ENCODE measurements at regions not wholly inside any gene's neighbourhood (a gene's known extent, or its start where the extent isn't known, plus 50 kb on each side); places are given as distances from the start of the nearest gene placed in this dataset.
"Not testable (repeated sequence)": the region's sequence is repeated elsewhere in the genome, so short reads cannot be mapped to it uniquely, and the experiment has no call there.

DNA sequence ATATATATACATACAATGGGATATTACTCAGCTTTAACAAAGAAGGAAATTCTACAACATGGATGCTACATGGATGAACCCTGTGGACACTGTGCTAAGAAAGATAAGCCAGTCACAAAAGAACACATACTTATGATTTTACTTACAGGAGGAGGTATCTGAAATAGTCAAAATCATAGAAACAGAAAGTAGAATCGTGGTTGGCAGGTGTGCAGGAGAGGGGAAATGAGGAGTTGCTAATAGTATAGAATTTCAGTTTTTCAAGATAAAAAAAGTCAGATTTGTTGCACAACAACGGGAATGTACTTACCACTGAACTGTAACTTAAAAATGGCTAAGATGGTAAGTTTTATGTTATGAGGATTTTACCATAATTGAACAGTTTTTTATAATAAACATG is 706.3 kb downstream of the TFAP2A start:
- DNase-seq (ENCODE audit: low read depth in 2 of 2), result no peak

DNA sequence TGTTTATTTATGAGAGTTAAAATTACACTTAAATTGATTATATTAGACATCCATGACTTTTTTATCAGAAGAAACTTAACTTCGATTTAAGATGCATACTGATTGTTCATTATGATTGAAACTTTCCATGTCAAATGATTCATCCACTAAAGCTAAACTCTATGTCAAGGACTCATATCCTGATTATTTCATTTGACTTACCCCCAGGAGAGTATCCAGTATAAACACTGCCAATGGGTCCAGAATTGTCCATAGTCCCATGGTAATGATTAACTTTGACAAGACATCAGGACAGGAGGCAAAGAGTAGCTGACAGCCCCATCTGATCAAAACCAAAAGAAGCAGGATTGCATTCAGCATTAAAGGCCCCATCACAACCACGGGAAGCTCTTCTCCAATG is 709.9 kb downstream of the TFAP2A start:
- no peak for DNase-seq (ENCODE audit: low read depth in 2 of 2)

DNA sequence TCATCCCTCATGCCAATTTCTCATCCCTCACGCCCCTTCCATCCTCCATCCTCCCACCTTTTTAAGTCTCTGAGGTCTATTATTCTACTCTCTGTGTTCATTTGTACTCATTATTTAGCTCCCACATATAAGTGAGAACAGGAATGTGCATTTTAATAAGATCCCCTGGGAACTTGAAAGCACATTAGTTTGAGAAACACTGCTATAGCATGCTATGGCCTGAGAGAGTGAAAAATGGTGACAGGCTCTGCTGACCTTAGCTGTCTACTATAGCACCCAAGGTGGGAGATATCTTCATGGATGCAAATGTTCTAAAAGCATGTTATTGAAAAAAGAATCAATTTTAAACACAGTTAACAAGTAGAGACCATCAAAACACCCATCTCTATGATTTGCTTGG is 712.0 kb downstream of the TFAP2A start:
- no peak for DNase-seq (ENCODE audit: low read depth in 2 of 2)

DNA sequence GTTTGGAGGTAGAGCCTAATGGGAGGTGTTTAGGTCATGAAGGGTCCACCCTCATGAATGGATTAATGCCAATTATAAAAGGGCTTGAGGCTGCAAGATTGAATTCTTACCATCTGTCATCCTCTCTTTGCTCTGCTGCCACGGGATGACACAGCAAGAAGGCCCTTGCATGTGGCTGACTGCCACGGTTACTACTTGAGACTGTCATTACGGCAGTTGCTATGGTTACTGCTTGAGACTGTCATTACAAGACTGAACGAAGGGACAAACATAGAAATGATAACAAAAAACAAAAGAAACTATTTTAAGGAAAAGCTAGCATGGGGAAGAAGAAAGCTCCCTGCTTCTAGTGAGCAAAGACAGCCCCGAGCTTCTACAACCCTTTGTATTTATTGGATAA is 715.0 kb downstream of the TFAP2A start:
- no peak for DNase-seq (ENCODE audit: low read depth in 2 of 2)

DNA sequence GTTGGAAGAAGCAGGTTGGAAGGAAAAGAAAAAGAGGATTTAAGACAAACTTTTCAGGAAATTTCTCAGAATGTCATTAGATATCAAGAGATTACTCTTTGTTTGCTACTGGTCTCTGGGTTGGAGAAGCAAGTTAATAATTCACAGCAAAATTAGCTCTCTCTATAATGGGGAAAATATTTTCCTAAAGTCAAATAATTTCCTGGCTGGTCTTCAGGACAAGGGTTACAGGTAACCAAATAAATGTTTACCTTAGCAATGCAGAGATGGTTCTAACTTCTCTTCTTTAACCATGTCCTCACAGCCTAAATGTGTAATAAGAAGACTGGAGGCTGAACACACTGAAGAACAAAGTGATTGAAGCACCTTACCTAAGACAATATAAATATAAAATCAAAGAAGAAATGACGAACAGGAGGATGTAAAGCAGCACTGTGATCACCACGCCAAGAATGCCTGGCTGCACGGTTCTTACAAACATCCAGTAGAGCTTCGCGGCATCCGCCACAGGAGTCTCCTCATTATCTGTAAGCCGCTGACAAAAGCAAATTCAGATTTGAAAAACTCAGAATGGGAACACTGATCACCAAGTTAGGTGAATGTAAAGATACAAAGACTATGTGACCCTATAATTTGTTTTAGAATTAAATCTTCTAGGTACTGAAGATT is 717.5 kb downstream of the TFAP2A start:
- no peak for DNase-seq (ENCODE audit: low read depth in 2 of 2)

DNA sequence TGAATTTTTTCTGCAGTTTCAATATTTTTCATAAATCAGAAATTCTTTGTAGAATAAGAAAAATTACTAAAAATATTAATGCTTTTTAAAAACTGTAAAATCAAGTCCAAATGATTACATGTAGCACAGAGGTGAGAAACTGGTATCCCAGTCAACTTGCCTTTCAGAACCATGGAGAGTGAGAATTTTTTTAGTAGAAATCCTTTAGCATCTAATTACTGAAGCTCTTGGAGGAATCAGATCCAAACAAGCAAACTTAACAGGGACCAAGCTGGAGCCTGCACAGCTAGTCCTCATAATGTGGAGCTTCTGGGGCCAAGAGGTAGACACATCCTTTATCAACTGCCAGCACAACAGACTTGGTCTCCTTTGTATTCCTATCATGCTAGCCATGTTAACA is 724.5 kb downstream of the TFAP2A start:
- no peak for DNase-seq (ENCODE audit: low read depth in 2 of 2)

DNA sequence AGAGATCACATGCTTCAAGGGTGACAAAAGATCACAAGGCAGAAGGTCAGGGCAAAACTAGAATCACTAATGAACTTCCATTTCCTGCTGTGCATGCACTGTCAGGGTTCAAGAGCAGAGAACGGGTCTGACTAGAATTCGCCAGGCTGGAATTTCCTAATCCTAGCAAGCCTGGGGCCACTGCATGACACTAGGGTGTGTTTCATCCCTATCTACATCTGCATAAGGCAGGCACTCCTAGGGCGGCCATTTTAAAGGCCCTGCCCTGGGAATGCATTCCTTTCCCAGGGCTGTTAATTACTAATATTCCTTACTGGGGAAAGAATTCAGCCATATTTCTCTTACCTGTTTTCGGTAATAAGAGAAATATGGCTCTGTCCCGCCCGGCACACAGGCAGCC is 734.1 kb downstream of the TFAP2A start:
- DNase-seq (ENCODE audit: low read depth in 2 of 2), result not testable (repeated sequence)

DNA sequence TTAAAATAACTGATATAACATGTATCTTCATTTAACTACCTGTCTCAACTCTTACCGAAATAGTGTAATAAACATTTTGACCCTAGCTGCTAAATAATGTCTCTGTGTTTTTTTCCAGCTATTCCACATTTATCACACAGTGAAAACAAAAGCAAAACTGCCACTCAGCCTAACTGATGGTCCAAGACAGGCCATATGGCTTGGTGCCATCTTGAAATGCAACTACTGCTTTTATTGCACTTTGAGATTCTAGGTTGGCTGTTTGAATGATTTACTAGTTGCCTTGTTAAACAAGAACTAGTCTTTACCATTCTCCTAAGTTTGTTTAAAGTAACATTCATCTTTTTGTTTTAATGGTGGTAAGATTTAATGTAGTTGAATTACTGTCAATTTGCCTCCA is 739.8 kb downstream of the TFAP2A start:
- DNase-seq (ENCODE audit: low read depth in 2 of 2), result no peak

DNA sequence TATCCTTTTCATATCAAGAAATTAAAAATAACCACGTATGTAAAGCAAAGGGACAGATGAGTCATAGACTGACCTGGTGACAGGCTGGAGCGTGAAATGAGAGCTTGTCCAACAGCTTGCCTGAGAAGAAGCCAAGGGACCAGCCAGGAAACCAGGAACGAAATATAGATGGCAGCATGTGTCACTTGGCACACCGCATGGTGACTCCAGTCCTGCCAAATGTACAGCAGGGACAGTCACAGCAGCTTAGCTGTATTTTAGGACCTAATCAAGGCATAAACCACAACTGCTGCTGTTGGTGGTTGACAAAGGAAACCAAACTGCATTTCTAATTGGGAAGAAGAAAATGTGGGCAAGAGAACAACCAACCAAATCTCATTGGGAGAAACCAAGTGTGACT is 755.0 kb downstream of the TFAP2A start:
- no peak for DNase-seq (ENCODE audit: low read depth in 2 of 2)

DNA sequence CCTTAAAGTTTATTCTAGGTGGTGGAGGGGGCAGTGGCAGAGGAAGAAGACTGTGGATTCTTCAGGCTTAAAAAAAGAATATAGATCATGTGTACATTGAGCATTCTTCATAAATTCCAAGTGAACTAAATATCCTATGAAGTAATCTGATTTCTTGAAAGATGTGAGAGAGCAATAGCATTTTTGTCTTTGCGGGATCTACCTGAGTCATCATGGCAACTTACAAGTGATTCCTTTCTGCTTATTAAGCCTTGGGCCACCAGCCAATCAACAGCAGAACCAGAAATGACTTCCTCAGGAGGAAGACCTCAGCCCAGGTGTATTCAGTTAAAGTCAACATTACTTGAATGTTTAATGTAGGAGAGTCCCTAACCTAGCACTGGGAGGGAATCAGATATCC is 756.9 kb downstream of the TFAP2A start:
- DNase-seq (ENCODE audit: low read depth in 2 of 2), result no peak

DNA sequence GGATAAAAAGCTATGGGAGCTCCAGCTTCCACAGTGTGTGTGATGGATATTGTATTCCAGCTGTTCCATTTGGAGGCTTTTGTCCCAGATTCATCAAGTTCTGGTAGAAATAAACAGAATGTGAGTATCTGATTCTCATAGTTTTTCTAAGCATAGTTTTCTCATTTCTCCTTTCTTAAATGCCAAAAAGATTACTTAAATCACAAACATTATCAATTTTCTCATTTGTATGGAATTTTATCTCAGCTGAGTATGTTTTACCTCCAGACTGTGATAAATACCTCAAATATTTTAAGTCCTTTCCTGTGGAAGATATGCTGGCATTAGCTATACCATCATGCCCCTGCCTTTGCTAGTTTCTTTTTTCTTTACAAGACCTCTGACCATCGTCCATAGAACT is 767.3 kb downstream of the TFAP2A start:
- no peak for DNase-seq (ENCODE audit: low read depth in 2 of 2)

DNA sequence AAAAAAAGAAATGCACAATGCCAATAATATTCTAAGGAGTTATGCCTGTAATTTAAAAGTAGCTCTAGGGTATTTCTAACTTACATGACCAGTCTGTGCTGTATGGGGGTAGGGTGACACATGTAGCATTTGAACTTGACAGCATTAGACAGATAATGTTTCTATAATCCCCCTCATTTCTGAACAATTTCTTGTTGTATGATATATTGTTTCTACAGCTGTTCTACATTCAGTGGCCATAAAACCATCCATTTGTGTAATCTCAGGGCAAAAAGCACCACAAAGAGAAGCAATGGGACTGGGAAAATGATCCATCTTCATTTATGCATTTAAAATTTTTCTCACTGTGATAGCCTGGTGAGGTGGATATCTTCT is 767.8 kb downstream of the TFAP2A start:
- DNase-seq (ENCODE audit: low read depth in 2 of 2), result no peak

DNA sequence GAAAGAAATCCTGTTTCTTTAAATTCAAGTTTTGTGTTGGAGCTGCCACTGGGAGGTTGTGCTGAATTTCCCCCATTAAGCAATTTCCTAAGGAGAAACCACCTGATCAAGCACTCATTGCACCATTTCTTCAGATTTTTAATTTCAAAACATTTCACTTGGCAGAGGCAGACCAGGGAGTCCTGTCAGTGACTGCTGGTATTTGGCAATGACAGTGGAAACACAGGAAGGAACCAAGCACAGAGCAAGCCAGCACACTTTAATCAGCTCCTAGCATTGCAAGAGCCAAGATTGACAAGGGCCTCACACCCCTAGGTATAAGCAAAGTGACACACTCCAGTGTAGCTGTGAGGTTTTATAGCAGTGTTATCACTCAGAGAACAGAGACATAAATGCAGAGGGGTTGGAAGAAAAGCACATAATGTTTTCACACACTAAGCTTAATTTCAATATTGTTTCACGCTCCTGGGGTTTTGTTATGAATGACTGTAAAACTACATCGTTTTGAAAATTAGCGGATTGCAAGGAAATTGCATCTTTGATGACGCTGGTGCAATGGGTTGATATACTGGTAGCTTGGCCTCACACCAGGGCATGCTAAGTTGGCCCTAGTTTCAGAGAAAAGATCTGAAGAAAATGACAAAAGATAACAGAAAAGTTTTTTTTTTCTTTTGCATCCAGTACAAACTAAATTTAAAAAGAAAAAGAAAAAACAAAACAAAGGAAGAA is 768.4 kb downstream of the TFAP2A start:
- no peak for DNase-seq (ENCODE audit: low read depth in 2 of 2)

DNA sequence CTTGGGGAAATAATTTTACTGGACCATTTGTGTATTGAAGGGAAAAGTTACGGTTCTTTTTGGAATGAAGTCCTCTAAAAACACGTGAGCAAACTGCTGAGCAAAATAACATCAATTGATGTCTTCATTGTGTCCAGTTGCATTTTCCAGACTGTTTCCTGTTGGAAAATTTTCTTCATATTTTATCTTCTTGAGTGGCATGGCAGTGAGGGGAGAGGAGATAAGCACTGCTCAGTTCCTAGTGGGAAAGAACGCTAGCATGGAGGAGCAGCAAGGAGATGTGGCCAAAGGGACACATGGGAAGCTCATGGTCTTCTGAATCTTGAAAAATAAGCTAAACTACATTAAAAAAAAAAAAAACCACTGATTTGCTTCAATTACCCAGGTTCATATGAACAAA is 776.0 kb downstream of the TFAP2A start:
- no peak for DNase-seq (ENCODE audit: low read depth in 2 of 2)

DNA sequence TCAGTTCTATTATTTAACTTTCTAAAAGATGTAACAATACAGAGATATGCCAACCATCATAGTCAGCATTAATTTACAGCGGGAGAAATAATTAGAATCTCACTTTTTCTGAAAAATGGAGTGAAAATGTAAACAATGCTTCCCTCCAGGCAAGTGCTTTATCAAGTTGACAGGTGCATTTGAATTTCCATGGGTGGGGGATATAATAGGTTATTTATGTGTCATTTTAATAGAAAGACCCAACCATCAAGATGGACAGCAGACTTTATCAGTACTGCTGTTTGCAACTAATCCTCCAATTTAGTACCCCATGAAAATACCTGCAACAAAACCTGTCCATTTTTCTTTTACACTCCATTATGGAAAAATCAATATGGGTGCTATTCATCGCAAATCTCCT is 780.1 kb downstream of the TFAP2A start:
- no peak for DNase-seq (ENCODE audit: low read depth in 2 of 2)

DNA sequence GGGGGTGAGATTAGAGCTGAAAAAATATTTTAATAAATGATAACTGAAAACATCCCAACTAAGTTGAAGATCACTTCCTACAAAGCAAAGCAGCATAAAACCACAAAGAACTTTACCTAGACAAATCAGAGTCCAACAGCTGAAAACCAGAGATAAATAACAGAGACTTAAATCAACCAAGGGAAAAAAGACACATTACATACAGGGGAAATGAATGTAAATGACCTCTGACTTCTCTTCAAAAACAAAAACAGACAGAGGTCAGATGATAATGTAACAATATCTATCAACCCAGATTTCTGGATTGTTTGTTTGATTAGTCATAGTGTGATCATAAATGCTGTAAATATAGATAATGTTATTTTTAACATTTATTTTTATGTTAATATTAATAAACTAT is 782.8 kb downstream of the TFAP2A start:
- DNase-seq (ENCODE audit: low read depth in 2 of 2), result no peak

DNA sequence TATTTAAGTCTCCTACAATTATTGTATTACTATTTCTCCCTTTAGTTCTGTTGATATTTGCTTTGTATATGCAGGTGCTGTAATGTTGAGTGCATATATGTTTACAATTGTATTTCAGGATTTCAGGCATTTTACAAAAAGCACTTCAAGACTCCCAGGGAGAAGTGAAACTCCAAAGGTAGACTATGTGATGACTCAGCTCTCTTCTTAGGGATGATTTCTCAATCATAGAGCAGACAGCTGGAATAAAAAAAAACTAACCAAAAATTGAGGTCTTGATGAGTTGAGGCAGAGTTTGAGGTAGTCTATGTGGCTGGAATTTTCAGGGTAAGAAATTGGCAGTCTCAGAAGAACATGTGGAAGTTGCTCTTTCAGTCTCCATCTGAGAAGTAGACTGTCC is 786.1 kb downstream of the TFAP2A start:
- no peak for DNase-seq (ENCODE audit: low read depth in 2 of 2)

DNA sequence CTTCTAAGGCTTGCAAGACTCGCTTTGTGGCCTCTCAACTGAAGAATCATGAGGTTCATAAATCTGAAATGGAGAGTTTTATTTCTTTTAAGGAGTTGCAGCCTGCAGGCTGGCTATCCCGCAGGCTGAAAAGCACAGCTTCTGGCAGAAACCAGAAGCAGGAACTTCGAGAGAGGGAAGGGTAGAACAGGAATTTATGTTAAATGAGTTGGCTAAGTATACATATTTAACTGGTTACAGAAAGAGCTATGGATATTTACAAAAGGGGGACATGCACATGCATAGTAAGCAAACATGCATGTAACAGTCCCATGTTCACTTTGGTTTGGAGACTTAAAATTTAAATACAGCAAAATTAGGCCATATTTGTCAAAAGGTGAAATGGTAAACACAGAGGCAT is 787.0 kb downstream of the TFAP2A start:
- no peak for DNase-seq (ENCODE audit: low read depth in 2 of 2)

DNA sequence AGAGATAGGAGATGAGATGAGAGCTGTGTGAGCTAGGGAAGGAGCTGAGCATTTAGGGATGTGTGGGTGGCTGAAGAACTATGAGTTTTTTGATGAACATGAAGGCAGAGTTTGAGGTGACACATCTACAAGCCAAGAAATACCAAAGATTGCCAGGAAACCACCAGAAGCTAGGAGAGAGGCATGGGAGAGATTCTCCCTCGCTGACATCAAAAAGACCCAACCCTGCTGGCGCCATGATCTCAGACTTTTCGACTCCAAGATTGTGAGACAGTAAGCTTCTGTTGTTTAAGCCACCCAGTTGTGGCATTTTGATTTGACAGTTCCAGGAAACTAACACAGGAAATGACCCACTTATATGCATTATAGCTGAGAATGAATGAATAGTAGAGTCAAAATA is 790.9 kb downstream of the TFAP2A start:
- no peak for DNase-seq (ENCODE audit: low read depth in 2 of 2)

DNA sequence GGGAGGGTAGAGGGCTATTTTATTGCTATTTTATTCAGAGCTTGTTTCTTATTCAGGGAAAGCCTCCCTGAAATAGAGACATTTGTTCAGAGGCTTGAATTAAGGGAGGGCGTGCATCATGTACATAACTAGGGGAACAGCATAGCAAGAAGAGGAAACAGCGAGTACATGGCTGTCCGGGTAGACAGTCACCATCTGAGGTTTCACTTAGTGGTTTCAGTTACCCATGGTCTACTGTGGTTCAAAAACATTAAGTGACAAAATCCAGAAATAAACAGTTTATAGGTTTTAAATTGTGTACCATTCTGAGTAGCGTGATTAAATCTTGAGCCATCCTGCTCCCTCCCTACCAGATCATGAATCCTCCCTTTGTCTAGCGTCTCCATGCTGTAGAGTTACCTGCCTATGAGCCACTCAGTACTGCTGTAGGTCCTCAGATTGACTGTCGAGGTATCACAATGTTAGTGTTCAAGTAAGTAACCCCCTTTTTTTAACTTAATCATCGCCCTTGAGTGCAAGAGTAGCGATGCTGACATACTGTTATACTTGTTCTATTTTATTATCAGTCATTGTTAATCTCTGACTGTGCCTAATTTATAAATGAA is 791.5 kb downstream of the TFAP2A start:
- no peak for DNase-seq (ENCODE audit: low read depth in 2 of 2)

DNA sequence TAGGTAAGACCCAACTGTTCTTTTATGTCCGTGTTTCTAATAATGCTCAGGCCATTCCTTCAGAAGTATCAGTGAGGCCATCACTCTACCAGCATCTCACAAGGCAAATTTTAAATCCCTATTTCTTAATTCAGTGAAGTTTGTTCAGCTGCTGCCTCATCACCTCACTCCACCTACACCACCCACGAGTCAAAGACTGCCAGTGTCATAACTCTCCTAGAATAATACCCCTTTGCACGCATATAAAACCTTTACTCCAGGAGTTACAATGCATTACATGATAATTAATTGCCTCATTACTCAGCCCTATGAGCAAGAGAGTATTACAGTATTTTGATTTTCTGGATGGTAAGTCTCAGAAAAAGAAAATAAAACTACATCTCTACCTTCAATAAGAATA is 793.6 kb downstream of the TFAP2A start:
- no peak for DNase-seq (ENCODE audit: low read depth in 2 of 2)

DNA sequence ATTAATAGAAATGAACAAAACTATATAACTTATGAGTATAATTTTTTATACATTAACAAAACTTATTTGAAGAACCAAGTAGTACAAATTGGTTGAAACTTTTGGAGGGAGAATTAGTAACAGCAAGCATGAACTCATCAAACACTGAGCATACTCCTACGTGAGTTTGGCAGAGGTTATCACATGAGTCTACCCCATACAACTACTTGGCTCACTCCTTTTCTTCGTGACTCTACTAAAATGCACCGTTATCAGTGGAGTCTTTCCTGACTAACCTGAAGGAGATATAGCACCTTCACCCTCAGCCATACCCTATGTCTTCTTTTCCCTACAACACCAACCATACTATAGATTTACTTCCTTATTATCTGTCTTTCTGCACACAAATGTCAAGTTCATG is 794.2 kb downstream of the TFAP2A start:
- no peak for DNase-seq (ENCODE audit: low read depth in 2 of 2)

DNA sequence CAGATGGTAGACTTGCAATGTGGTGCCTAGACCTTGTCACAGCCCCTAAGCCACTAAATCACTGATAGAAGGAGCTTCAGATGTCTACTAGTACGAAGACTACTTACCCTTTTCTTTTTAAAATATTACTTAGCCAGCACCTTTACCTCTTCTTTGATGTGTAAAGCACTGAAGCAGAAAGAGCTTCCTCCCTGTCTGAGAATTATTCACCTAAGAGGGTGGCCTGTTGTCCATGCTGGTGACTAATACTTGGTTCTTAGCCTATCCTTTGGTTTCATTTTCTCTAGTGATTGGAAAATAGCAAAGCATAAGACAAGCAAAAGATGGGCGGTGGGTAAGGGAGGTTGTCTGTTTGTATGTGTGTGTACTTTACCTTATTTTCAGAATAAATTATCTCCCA is 794.6 kb downstream of the TFAP2A start:
- no peak for DNase-seq (ENCODE audit: low read depth in 2 of 2)

DNA sequence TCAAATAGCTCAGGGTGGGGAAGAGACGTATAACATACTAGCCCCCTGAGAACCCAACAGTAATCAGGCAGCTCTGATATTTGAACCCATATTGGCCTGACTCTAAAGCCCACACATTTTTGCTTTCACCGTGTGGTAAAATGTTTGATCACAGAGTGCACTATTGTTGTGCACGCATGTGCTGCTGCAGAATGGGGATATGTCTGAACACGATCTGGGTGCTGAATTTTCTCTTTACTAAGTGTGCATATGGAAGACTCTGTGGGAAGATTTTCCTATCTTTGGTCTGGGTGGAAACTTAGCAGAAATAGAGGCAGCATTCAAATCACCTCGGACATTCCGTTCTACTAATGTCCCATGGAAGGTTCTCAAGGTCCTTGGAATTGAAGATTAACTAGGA is 800.1 kb downstream of the TFAP2A start:
- DNase-seq (ENCODE audit: low read depth in 2 of 2), result no peak

Measured in stimulated activated CD4-positive, alpha-beta T cell treated with anti-CD3 and anti-CD28 coated beads, Interleukin-1b, Interleukin-23, amount 100 ng/mL, for 4 hours (primary cell).